ENCODE measurements at regions not wholly inside any gene's neighbourhood (a gene's known extent, or its start where the extent isn't known, plus 50 kb on each side); places are given as distances from the start of the nearest gene placed in this dataset.

DNA sequence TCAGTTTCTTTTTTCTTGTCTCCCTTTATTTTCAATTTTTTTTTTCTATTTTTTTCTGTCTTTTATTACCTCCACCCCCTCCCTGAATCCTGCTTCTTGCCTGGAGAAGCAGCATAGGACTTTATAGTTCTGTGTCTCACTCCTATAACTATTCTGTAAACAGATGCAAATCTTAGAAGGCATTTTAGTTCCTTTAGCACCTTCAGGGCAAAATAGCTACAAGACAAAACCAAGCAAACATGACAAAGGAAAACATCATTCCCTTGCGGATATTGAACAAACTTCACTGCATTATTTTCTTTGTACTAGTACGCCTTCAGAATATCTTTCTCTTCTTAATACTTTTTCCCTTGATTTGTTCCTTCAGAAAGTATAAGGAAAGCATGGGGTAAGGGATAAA is 446.2 kb upstream of the CHORDC1 start:
- H3K4me3 ChIP-seq (ENCODE audit: insufficient read depth, low read depth, low read length): no peak overlapping the region
- H3K9me1 ChIP-seq (ENCODE audit: insufficient read depth, low read length): no peaks in the 10 kb centered on the region
- no peak overlapping the region for H2AK9ac ChIP-seq (replicated peaks; ENCODE audit: low read depth, low read length, poor library complexity)
- WGBS, 2 experiments (ENCODE audit: extremely low coverage in 2 of 2, insufficient read length in 1 of 2): no CpG with 5 or more reads among the region's 2 CpGs
- H4K20me1 ChIP-seq (ENCODE audit: insufficient read depth, low read length): no peaks in the 10 kb centered on the region
- H3K14ac ChIP-seq (replicated peaks; ENCODE audit: low read depth, low read length): no peak overlapping the region
- H2BK15ac ChIP-seq (ENCODE audit: low read depth, low read length): no peak overlapping the region
- no peak overlapping the region for H4K8ac ChIP-seq (ENCODE audit: low read depth in 2 of 2, low read length in 2 of 2)
- no peak overlapping the region for H3K27ac ChIP-seq (ENCODE audit: insufficient read depth, low read length)
- in situ Hi-C loops (cut with MboI; ENCODE audit: low sequenced_read_pairs) (no loop called here), intact Hi-C loops (cut with micrococcal nuclease) (no loop called here), dilution Hi-C loops (cut with HindIII; ENCODE audit: low sequenced_read_pairs, unreplicated experiment) (no loop called here)
- H3K27me3 ChIP-seq (ENCODE audit: control insufficient read depth, insufficient read depth, low read length): no peaks in the 10 kb centered on the region
- H3K18ac ChIP-seq (ENCODE audit: low read depth, low read length): no peak overlapping the region
- H3K9me3 ChIP-seq (ENCODE audit: control insufficient read depth, insufficient read depth, low read length): no peaks in the 10 kb centered on the region
- H3K4ac ChIP-seq (ENCODE audit: low read depth, low read length): no peak overlapping the region
- CTCF ChIA-PET: no interaction called here
- no peak overlapping the region for H2BK5ac ChIP-seq (ENCODE audit: low read depth, low read length, poor library complexity, severe bottlenecking)
- no peak overlapping the region for H3K23ac ChIP-seq (ENCODE audit: low read depth, low read length)
- H3K9ac ChIP-seq (ENCODE audit: low read depth, low read length): no peak overlapping the region
- BruUV-seq (replicated peaks): no TSS peak
- no peaks in the 10 kb centered on the region for H3K36me3 ChIP-seq (ENCODE audit: control insufficient read depth, insufficient read depth, low read length)
- H3K79me1 ChIP-seq (ENCODE audit: low read depth in 1 of 2, low read length in 2 of 2): no peaks in the 10 kb centered on the region
- H2BK20ac ChIP-seq (ENCODE audit: low read depth, low read length): no peak overlapping the region
- no peak overlapping the region for H2AK5ac ChIP-seq (ENCODE audit: low read depth, low read length)
- no peak overlapping the region for H2AFZ ChIP-seq (replicated peaks; ENCODE audit: low read length, poor library complexity)
- no peak overlapping the region for H2BK120ac ChIP-seq (ENCODE audit: low read depth, low read length)
- TF ChIP-seq MAFK (IDR thresholded peaks at IDR 0.05; ENCODE audit: low read depth, low read length) (no peak), SMC3 (IDR thresholded peaks at IDR 0.05; ENCODE audit: low read depth, low read length) (no peak), CHD1 (IDR thresholded peaks at IDR 0.05; ENCODE audit: low read depth, low read length) (no peak), MAZ (IDR thresholded peaks at IDR 0.05; ENCODE audit: borderline replicate concordance, low read depth, low read length) (no peak)
- TF ChIP-seq, protein P1, sequence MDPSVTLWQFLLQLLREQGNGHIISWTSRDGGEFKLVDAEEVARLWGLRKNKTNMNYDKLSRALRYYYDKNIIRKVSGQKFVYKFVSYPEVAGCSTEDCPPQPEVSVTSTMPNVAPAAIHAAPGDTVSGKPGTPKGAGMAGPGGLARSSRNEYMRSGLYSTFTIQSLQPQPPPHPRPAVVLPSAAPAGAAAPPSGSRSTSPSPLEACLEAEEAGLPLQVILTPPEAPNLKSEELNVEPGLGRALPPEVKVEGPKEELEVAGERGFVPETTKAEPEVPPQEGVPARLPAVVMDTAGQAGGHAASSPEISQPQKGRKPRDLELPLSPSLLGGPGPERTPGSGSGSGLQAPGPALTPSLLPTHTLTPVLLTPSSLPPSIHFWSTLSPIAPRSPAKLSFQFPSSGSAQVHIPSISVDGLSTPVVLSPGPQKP (IDR thresholded peaks at IDR 0.05; ENCODE audit: borderline replicate concordance, low read depth, low read length): no peak
- H3K56ac ChIP-seq (ENCODE audit: extremely low read depth, insufficient read depth, low read length): no peak overlapping the region
- ATAC-seq (ENCODE audit: low read depth) (no peak), DNase-seq (no peak)
- H3K4me2 ChIP-seq (ENCODE audit: low read depth, low read length): no peak overlapping the region
- POLR2A ChIA-PET (ENCODE audit: unreplicated experiment): no interaction called here
- no peaks in the 10 kb centered on the region for H3K4me1 ChIP-seq (ENCODE audit: control insufficient read depth, insufficient read depth, low read length)
- H4K91ac ChIP-seq (ENCODE audit: insufficient read depth, low read depth, low read length): no peak overlapping the region
- no peak overlapping the region for H4K5ac ChIP-seq (ENCODE audit: low read depth, low read length)

Measured in IMR-90 (cell line).